SKM-1 treated with dmso at 0.1 percent for 144 hours (cell line): ENCODE measurements at regions not wholly inside any gene's neighbourhood (a gene's known extent, or its start where the extent isn't known, plus 50 kb on each side); places are given as distances from the start of the nearest gene placed in this dataset.

Source experiments
- DNase-seq: peaks from one replicate; lab custom pipeline; 2025; ENCODE audit not compliant: unreplicated experiment; lab: John Stamatoyannopoulos, UW

DNA sequence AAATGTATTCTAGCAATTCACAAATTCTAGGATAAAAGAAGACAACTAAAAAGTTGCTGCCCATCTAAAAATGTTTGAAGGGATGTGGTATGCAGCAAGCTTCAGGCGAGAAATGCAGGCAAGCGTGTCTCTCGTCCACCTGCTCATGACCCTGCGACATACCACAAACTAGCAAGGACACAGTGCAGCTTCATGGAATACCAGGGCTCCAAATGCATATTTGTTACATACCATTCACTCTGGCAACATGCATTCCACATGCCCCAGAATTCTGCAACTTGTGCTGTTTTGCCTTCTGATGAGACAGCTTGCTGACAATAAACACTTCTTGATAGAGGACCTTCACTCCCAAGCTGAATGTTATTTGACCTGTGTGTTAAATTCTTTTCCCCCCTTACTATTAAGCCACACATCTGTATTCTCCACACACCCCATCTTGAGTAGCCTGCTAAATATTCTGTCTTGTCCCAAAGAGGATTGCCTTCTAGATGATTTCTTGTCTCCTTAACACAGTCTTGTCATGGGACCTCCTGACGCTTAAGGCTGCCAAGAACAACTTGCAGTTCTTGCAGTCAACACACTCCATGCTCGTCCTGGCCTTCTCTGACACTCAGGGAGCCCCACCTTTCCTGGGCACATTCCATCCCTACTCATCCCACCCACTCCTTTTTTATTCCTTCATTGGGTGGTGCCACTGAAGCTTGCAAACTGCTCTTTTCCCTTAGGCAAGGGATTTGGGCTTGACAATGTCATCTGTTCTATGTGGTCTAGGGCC is 340.5 kb downstream of the PIK3R1 start:
- DNase-seq: no peak

GRCh38 chr5:68557162-68557936 is 341.8 kb downstream of the PIK3R1 start:
- DNase-seq: no peak

DNA sequence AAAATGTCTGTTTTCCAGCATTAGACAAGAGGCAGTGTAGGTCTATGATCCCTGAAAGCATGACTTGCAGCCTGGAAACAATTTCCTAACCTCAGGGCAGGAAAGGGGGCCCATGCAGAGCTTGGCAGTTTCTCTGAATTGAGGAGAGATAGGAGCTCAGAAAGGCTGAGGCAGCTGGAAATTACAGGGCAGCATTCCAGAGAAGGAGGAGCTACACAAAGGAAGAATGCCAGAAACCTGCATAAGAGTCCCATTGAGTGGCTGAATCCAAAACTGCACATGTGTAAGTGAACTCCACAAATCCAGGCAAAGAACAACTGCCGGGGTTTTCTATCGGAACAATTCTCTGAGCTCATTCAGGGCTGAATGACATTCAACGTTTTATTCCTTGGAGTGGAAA is 346.8 kb downstream of the PIK3R1 start:
- no peak for DNase-seq

- DNase-seq: no peak
Measured at GRCh38 chr5:68565427-68565826, 349.9 kb downstream of the PIK3R1 start.

- DNase-seq: no peak
Measured at GRCh38 chr5:68576805-68577204, 361.2 kb downstream of the PIK3R1 start.

DNA sequence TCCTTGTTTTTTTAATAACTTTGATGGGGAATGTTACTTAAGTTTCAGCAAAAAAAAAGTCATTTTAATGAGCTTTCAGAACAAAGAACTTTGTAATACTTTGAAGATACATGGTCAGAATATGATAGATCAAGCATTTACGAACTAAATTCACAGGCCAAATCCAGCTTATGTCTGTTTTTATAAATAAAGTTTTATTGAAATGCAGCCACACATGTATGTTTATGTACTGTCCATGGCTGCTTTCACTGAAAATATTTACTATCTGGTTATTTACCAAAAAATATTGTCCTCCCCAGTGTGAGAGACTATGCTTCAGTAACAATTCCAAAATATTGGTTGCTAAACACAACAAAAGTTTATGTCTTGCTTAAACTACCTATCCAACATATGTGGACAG is 366.7 kb downstream of the PIK3R1 start:
- no peak for DNase-seq

- no peak for DNase-seq
Measured at GRCh38 chr5:68587171-68587570, 371.6 kb downstream of the PIK3R1 start.

DNA sequence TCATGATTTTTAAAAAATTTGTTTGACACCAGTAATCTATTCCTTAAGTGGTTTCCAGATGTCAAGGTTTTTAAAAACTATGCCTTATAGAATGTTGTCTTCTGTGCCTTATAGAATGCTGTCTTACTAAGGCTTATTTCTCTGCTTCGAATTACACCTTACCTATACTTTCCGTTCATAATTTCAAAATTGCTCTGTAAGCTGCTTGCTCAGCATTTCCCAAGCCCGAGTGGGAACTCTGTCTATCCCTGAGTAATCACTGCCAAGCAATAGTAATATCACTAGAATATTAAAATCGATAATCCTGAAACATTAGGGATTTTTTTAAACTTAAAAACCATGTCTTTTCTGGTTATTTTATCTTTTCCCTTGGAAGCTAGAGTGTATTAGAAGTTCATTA is 376.3 kb downstream of the PIK3R1 start:
- no peak for DNase-seq

DNA sequence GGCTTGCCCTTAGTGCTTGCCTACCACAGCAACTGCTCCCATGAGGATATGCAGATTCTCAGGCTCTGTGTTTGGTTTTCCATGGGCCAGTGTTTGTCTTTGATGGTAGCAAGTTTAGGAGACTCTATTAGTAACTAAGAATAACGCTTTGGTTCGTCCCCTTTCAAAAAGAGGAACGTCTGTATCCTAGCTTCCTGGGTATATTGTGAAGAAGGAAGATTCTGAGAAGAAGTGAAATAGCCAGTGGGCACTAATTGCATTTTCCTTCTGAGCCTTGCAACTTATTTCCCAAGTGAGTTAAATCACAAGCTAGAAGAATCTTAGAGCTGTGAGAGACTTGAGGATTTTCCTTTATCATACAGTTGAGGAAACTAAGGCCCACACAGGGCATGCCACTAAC is 376.8 kb downstream of the PIK3R1 start:
- DNase-seq: no peak

GRCh38 chr5:68593211-68593671 is 377.7 kb downstream of the PIK3R1 start:
- DNase-seq: no peak

- no peak for DNase-seq
Measured at GRCh38 chr5:68612972-68613371, 397.4 kb downstream of the PIK3R1 start.

DNA sequence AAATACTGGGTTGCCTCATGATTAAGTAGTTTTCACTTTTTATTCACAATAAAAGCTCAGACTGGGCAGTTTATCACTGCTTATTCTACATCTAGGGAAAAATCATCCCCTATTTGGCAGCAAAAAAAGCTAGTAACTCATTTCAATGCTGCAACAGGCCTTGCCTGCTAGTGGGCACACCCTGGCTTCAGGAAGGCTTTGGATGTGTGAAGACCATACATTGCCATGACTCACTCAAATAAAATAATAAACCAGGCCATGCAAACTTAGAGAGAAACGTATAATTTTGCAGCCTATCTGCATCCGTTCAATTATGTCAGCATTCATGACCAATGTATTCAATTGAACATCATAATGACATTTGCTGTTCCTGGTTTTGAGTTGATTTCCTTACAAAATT is 402.9 kb downstream of the PIK3R1 start:
- DNase-seq: no peak

DNA sequence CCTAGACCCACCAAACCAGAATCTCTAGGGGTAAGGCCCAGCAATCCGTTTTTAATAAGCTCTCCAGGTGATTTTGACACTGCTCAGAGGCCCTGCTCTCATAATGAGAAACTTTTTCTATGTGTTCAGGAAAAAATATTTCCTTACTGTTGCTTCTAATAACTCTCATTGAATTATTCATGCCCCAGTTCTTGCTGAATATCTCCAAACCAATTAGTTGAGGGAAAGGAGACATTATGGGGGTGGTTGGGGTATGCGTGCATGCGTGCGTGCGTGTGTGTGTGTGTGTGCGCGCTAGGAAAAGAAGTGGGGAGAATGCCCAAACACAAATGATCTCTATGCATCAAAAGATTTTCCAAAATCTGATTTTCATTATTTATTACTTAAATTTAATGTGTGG is 411.4 kb downstream of the PIK3R1 start:
- DNase-seq: no peak

GRCh38 chr5:68628082-68628814 is 412.7 kb downstream of the PIK3R1 start:
- DNase-seq: no peak

DNA sequence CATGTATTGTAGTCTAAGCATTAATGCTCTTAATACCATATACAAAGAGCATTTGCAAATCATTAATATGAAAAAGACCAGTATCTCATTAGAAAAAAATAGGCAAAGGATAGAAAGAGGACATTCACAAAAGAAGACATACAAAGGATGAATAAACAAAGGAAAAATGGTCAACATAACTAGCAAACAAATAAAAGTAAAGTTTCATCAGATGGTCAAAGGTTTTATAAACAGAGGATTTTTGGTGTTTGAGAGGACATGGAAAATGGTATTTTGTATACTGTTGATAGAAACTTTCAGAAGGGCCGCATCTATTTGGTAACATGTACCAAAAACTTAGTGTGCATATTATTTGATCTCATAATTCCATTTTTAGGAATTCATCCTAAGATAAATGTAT is 414.8 kb downstream of the PIK3R1 start:
- no peak for DNase-seq

DNA sequence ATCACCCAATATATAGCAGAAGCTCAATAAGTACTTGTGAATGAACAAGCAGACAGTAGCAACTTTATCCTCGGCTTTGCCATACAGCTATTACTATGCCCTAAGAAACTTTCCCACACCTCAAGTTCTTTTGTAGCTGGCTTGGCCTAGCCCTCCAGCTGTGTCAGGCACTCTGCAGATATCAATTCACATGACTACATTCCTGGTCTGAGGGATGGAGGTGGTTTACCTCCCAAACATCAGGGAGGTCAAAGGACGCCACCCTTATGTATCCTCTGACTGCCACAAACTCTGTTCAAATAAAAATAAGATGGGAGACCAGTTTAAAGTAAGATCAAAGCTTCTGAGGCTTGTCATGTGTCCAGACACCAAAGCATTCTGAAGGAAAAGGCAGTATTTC is 416.3 kb downstream of the PIK3R1 start:
- DNase-seq: no peak

DNA sequence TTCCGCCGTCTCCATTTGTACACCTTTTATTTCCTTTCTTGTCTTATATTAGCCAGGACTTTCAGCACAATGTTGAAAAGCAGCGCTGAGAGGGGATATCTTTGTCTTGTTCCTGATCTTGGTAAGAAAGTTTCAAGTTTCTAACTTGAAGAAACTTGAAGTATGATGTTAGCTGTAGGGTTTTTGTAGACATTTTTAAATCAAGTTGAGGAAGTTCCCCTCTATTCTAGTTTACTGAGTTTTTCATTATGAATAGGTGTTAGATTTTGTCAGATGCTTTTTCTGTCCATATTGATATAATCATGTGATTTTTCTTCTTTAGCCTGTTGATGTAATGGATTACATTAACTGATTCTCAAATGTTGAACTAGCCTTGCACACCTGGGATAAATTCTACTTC is 425.7 kb downstream of the PIK3R1 start:
- no peak for DNase-seq

DNA sequence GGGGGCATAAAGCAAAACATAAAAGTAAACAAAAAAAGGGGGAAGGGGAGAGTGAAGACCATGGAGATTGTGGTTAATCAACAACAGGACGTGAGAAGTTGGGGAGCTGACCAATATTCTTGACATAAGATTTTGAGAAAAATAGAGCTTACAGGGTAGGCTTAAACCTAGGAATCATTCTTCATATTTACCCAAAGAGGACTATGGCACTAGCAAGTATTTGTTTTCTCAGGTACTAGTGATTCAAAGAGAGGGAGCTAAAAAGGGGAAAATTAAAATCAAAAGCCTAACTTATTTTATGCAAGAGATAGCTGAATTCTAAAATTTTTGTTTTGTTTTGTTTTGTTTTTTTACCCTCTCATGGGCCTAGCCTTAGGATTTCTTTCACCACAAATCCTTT is 427.5 kb downstream of the PIK3R1 start:
- DNase-seq: no peak

GRCh38 chr5:68644971-68645370 is 429.4 kb downstream of the PIK3R1 start:
- DNase-seq: no peak

DNA sequence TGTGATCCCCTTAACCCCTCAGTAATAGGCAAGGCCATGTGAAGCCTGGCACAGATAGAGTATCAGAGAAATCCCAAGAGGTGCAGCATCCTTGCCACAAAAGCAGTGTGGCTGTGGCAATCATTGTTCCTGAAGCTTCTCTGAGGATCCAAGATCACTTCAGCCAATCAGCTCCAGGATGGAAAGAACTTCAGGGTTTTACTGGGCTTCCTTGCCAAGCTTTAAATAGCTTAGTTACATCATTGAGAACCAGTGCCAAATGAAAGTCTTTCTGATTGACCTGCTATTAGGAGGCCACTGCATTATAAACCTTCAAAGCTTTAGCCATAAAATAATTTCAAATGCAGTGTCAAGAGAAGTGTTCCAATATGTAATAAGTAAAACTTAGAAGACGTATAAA is 430.6 kb downstream of the PIK3R1 start:
- no peak for DNase-seq

DNA sequence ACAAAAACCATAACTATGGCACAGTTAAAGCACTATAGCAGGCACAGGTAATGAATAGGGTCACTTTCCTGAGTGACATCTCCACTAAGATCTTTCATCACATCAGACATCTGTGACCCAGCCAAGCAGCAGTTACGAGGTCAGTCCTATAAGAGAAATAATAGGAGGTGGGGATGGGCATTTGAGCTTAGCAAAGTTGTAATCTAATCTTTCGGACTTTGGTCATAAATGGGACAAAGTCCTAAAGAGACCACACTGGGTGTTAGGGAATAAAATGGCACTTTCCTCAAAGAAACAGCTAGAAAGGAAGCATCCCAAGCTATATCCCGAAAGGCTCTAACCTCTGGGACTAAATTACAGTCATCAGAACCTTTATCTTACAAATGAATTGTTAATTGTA is 432.2 kb downstream of the PIK3R1 start:
- DNase-seq: no peak
